SW480 (cell line): ENCODE measurements at regions not wholly inside any gene's neighbourhood (a gene's known extent, or its start where the extent isn't known, plus 50 kb on each side); places are given as distances from the start of the nearest gene placed in this dataset.
A peak's percentile ranks its signal among the peaks of the same experiment; 100 is the strongest.
"Not testable (repeated sequence)": the region's sequence is repeated elsewhere in the genome, so short reads cannot be mapped to it uniquely, and the experiment has no call there.

Experiments
- DNase-seq: peaks from one replicate; pipeline ENCODE4 v3.0.0-alpha.2; 2016; ENCODE audit warnings: low spot score

DNA sequence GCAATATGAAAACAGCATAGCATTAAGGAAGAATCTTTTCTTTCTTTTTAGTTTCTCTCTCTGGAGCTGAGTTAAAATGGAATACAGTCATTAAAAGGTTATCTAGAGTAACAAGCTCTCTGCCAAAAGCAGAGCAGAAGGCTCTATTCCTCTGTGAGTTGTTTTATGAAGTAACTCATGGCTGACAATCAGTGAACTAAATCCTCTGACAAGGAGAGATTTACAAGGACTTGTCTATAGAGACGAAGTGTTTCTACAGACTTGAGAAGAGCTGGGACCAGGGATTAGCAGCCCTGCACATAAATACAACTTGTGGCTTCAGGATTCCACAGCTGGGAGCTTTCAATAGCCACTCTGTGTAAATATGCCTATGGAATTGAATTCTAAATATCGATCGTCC is 192.5 kb upstream of the RAG2 start:
- no peak for DNase-seq

DNA sequence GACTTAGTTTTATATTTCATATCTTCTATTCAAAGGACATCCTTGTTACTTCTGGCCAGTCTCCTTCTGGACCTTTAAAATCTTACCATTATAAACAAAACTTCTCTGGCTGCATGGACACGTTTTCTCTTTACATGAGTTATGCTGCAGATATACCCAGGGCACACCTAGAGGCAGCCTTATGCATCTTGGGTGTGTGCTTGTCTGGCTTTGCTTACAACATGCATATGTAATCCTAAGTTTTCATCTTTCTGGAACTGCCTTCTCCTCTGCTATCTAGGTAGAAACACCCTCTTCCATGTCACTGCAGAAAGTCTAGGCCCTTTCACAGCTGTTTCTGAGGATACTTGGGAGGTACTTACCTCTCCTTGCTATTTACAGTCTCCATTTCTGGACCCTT is 185.8 kb upstream of the RAG2 start:
- no peak for DNase-seq

DNA sequence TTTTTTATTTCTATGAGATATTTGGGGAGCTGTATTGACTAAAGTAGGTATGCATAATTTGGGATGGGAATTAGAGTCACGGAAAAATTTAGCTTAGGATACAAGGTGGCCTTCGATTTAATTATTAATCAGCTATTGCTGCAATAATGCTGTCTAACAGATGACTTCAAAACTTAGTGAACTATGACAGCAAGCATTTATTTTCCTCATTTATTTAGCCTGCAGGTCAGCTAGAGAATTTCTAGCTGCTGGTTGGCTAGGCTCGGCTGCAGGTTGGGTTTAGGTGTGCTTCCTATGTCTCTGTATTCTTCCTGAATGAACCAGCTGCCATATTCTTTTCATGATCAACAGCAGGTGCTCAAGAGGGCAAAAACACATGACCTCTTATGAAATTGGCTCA is 181.8 kb upstream of the RAG2 start:
- no peak for DNase-seq

DNA sequence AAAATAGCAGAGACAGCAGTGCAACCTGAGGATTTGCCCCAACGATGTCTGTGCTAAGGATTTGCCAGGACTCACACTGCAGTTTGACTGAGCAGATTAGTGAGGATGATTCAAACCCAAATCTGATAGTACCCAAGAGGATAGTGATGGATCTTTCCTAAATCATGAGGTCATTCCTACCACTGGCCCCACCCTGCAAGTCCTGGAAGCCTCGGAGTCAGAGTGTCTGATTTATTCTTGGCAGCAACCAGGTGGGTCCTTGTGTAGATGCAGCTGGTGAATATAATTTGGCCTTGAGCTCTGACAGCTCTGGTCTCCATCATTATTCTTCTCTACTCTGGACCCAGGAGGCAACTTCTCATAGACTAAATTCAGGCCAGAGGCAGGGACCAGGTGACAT is 179.3 kb upstream of the RAG2 start:
- no peak for DNase-seq

DNA sequence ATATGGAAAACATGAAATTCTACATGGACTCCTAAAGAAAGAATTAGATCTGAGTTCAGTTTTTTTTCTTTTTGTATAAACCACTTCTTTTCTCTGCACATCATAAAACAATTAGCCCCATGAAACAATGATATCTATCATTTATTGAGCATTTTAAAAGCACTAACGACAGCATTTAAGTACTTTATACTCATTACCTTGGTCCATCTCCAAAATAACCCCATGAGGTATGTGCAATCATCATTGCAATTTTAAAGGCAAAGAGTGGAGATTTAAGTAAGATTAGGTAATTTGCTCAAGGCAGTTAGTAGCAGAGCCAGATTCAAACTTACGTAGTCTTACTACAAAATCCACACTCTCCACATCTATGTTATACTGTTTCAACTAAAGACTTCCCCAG is 177.7 kb upstream of the RAG2 start:
- DNase-seq, result no peak

DNA sequence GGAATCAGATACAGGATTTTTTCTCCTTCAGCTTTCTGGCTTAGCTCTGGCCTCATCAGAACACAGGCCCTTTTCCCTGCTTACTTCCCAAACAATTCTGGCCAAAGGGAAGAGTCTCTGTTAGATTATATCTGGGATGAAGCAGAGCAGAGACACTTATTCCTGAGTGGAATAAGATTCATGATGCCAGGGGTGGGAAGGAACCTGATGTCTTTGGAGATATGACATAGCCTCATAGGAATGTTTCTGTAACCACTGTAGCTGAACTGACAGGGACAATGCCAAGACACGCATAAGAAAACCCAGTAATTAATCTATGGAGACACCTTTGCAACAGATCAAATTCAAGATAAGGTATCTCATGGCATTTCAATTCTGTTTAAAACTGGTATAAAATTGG is 177.1 kb upstream of the RAG2 start:
- DNase-seq, result no peak

DNA sequence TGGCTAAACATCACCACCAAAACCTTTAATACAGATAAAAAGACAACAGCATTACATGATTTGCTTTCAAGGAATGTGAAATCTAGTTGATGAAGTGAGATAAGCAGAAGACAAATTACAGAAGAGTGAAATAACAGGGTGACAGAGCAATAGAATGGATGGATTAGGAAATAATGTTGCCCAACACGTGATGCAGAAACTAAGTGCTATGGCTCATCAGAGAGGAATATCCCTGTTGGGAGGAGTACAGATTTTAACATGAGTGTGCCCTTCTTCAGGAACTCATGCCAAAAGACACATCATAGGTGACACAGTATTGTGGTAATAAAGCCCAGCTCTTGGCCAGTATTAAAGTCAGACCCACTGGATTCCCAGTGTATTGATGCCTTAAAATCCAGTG is 176.6 kb upstream of the RAG2 start:
- DNase-seq, result no peak

DNA sequence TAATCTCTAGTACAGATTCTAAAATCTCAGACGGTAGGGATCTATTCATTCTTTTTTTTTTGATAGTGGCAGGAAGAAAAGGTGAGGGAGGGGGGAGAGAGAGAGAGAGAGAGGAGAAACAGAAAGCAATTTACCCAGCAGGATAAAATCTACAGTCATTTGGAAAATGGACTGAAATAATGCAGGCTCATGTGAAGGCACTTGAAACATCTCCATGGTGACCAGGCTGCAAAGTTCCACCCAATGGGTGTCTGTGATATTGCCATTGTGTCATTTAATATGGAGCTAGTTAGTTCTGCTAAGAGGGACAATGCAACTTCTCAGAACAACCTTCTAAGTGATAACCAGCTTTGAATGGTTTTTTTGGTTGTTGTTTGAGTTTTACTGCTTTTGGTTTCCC is 165.2 kb upstream of the RAG2 start:
- no peak for DNase-seq

DNA sequence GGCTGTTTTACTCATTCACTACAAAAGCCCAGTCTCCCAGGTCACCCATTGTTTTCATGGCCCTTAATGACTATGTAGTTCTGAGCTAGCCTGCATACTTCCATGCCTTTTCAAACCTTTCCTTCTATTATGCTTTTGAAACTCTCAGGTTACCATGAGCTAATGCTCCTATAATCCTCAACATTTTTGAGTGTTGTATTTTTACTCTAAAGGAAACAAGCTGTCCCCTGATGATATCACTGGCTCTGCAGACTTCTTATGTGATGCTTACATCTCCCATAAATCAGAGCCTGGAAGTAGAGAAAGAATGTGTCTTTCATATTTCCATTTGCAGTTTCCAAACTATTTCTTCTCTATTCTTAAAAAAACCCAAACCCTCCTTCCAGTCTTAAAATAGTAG is 159.0 kb upstream of the RAG2 start:
- no peak for DNase-seq

DNA sequence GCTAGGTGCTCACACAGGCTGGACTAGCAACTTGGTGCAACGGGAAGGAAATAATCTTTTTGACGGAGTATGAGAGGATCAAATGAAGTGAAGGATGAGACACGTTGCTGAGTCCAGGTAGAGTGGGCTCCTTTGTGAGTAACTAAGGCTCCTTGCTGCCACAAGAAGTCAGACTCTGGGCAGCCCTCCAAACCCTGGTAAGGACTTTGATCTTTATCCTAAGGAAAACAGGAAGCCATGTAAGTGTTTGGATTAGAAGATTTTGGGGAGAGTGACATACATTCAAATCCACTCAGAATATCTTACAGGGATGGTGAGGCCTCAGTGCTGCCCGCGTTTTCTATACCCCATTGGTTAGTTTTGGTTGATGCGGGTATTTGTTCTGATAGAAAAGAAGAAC is 155.9 kb upstream of the RAG2 start:
- DNase-seq, result no peak

DNA sequence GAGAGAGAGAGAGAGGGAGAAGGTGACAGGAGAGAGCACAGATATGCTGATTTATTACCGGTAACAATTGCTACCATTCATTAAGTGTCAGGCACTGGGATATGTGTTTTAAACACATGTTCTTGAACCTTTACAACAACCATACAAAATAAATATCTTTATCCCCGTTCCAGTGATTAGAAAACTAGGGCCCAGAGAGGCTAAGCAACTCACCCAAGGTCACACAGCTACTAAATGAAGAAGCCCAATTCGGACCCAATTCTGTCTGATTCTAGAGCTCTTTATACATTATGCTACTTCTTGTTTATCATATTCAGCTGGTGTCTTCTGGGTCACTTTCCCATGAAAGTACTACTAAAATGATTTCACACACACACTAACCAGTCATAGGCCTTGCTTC is 154.0 kb upstream of the RAG2 start:
- no peak for DNase-seq

DNA sequence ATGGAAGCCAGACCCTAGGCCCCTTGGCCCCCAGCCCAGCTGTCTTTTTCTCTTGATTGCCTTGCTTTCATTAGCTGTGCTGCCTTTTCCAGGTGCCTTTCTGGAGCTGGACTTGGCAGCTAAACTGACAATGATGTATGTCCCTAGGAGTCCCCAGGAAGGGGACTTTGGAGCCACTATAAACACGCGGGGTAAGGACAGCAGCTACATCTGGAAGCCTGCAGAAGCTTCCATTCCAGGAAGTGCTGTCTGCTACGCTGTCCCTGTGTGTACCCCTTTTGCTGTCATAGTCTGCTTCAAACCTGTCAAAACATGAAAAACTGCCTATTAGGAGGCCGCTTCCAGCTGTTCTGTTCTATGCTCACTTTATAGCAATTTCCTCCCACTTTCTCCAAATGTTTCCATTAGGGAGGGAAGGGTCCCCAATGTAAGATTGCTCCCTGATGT is 153.3 kb upstream of the RAG2 start:
- no peak for DNase-seq

DNA sequence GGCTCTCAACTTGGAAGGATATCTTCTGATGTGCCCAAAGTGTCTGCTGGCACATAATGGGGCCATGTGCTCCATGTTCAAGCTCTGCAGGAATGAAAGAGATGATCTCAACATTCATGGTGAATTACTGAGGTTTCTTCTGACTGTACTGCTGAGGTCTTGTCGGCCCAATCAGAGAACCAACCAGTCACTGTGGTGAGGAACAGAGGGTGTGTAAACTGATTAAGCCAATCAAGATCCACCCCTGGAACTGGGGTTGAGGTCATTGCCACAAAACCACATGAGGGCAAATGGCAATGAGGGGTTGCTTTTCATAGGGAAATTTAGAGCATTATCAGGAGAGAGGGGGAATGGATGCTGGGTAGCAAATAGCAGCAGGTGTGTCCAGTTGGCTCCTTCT is 152.3 kb upstream of the RAG2 start:
- peak; percentile 26 for DNase-seq

DNA sequence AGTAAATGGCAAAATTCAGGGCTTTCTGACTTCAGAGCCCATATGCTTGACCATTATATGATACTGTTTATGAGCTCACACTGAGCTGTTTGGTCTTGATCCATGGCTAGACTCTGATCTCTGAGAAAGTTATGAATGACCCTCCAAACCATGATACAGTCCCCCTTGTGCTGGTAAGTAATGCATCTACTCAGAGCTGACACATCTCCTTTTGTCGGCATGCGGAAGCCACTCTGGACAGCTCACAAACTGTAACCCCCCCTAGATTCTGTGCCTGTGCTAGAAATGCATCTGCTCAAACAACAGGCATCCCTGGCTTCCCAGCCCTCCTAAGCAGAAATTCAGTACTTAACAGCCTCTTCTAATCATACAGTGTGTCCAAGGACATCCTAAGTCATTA is 150.8 kb upstream of the RAG2 start:
- DNase-seq, result no peak

DNA sequence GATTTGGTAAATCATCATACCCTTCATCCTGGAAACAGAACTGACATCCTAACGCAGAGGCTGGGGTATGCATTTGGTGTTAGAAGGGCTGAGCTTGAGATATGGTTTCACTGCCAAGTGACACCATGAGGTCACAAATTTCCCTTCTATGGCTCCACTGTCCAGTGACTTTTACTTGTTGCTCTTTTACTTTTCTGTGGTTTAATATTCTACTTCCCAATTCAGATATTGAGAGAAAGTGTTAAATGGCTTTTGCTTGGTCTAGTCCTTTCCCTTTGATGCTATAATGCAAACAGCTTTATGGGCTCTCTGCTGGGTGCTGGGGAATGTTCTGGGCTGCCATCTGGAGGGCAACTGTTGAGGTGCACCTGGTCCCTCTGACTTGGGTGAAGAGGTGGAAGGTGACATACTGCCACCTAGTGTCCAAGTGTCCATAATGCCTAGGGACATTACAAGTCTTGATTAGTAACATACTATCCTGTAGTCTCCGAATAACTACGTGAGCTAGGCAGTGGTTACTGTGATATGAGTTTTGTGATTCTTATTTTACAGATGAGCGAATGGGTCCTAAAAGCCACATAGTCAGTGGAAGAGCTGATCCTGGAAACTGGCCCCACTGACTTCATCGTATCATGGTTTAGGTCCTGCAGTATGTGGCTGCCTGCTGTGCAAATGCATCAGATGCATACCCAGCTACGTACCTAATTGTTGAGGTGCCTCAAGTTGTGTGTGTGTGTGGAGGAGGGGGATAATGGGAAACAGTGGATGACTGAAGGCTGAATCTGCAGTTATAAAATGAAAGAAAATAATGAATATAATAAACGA is 149.1 kb upstream of the RAG2 start:
- peak; percentile 87 for DNase-seq

DNA sequence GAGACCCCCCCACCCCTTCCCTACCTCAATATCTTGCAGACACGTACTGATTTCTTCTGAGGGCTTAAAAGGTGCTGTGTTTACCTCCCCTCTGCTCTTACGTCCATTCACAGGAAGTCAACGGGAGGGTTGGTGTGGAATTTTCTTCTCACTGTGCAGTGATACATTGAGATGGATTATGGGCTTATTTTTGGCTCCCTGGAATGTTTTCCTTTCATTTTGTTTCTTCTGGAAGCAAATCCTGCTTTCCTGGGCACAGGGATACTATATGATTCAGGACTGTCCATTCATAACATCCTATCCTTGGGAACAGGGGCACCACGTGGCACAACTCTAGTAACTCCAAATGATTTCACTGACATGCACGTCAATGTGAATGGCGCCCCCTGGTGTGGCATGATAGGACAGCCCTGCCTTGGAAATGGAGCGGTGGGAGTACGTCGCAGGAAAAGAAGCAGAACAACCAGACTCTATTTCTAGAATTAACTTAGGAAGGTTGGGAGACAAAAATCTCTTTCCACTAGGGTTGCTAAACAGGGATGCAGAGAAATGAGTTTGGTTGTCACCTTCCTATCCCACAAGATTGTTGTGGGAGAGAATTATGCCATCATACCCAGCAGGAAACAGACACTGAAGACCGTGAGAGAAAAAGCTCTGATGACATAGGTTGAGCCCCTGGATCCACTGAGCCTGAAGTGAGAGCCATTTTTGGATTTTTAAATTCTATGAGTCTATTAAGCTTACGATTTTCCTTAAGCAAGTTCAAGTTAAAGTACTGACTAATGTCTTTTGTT is 146.5 kb upstream of the RAG2 start:
- peak; percentile 64 for DNase-seq

DNA sequence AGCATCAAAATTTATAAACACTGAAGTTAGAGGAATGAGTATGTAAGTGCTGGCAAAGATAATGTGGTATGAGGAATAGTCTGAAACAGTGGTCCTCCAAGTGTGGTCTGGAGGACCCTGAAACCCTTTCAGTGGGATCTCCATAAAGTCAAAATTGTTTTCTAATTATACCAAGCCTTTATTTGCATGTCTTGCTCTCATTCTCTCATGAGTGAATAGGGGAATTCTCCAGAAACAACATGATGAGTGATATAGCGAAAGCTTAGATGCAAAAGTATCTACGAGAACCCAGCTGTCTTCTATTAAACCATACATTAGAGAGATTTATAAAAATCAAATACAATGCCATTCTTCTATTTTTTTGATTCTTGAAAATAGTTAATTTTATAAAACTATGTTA is 145.0 kb upstream of the RAG2 start:
- DNase-seq, result no peak

DNA sequence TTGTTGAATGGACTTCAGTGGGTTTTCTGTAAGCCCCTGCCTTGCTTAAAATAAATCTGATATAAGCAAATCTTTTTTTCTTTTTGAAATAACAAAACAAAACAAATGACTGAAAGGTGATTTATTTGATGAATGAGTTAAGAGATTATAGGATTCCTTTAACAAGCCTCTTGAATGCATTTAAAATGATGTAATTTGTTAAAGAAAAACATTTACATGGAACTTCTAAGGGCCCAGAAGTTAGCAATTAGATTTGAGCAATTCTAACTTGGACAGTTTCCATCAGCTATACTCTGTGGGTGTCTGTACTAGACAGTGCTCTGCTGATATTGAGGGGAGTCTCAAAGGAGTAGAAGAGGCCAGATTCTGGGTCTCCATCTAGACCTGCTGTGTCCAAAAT is 143.5 kb upstream of the RAG2 start:
- no peak for DNase-seq

DNA sequence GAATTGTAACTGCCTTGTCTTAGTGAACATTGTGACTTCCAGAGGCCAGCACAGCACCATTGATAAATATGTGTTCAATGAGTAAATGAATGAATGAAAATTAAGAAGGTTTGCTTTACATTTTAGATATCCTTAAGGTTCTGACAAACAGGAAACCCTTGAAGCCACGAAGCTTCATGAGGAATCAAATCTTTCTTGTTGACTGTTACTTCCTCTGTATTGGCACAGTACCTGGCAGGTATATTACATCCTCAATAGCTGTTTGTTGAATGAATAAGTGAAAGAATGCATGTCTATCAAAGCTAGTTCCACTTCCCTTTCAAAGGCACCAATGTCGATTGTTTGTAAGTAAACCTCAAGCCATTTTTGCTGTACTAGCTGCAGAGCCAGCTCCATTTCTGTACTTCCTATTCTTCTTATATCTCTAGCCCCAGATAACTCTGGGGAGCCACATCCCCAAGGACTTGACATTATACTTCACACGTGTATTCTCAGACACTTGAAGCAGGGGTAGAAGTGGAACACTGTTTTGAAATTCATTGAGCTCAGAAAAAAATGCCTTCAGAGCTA is 140.3 kb upstream of the RAG2 start:
- DNase-seq, result no peak

DNA sequence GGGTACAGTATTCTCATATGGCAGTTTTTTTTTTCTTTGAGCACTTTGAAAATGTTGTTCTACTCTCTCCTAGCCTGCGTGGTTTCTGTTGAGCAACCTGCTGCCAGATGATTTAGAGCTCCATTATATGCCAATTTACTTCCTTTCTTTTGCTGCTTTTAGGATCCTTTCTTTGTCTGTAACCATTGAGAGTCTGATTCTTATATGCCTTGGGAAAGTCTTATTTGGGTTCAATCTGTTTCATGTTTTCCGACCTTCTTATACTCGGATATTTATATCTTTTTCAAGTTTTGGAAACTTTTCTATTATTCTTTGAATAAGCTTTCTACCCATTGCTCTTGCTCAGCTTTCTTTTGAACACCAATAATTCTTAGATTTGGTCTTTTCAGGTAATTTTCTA is 138.1 kb upstream of the RAG2 start:
- DNase-seq, result no peak

DNA sequence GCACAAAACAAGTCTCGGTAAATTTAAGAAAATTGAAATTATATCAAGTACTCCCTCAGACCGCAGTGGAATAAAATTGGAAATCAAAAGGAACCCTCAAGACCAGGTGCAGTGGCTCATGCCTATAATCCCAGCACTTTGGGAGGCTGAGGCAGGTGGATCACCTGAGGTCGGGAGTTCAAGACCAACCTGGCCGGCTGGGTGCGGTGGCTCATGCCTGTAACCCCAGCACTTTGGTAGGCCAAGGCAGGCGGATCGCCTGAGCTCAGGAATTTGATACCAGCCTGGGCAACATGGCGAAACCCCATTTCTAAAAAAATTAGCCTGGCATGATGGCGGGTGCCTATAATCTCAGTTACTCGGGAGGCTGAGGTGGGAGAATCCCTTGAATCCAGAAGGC is 135.7 kb upstream of the RAG2 start:
- DNase-seq, result not testable (repeated sequence)

DNA sequence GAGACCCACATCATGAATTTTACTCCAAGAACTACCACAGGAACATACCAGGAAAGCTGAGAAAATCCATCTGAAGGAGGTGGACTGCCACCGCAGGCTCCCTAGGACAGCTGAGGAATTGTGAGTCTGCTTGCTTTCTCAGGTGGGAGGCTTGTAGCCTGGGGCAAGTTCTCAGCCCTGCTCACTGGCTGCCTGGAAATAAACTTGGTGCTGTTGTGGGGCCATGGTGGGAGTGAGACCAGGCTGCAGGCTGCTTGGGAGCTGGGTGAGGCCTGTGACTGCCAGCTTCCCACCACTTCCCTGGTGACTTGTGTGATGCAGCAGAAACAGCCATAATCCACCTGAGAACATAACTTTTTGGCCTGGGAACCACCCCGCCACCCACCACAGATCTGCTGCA is 132.7 kb upstream of the RAG2 start:
- DNase-seq, result no peak

DNA sequence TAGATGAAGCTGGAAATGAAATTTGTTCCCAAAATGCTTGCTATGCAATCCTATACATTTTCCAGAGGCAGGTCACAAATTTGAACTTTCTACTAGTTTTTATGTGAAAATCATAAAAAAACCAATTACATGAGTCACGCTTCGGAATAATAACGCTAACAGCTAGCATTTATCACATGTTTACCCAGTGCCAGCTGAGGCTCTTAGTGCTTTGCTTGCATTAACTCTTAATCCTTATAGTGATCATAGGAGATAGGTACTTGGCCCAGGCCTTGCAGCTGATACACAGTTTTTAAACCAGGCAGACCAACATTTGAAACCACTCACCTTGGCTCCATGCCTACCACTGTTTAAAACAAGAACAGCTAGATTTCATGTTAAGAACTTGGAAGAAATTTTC is 131.8 kb upstream of the RAG2 start:
- no peak for DNase-seq
